ENCODE measurements at regions not wholly inside any gene's neighbourhood (a gene's known extent, or its start where the extent isn't known, plus 50 kb on each side); places are given as distances from the start of the nearest gene placed in this dataset.

DNA sequence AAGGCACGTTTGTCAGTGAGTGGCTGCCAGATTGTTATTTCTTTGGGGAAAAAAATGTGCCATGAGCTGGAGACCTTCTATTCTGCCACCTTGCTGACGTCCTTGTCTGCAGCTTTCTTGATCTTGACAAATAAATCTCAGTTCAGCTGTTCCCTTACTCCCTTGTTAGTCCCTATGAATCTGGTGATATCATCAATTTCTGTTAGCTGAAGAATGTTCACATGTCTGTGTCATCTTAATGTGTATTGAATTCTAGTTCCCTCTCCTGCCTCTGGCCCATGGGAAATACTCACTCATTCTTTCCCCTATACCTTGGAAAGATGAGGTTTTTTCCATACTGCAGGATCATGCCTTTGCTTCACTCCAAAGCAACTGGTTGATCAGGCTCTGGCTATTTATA, 649.9 kb upstream of the API5 start:
- H2AFZ ChIP-seq = no peak overlapping the region
- TF ChIP-seq, protein P1, sequence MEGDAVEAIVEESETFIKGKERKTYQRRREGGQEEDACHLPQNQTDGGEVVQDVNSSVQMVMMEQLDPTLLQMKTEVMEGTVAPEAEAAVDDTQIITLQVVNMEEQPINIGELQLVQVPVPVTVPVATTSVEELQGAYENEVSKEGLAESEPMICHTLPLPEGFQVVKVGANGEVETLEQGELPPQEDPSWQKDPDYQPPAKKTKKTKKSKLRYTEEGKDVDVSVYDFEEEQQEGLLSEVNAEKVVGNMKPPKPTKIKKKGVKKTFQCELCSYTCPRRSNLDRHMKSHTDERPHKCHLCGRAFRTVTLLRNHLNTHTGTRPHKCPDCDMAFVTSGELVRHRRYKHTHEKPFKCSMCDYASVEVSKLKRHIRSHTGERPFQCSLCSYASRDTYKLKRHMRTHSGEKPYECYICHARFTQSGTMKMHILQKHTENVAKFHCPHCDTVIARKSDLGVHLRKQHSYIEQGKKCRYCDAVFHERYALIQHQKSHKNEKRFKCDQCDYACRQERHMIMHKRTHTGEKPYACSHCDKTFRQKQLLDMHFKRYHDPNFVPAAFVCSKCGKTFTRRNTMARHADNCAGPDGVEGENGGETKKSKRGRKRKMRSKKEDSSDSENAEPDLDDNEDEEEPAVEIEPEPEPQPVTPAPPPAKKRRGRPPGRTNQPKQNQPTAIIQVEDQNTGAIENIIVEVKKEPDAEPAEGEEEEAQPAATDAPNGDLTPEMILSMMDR (IDR thresholded peaks at IDR 0.05) = no peak
- H3K4me1 ChIP-seq = no peaks in the 10 kb centered on the region
- no peaks in the 10 kb centered on the region for H3K79me2 ChIP-seq
- H3K27me3 ChIP-seq (ENCODE audit: control insufficient read depth, insufficient read depth, low read length) = no peaks in the 10 kb centered on the region
- H3K4me3 ChIP-seq (ENCODE audit: low read depth, low read length) = no peak overlapping the region
- H3K9me3 ChIP-seq (ENCODE audit: control insufficient read depth, low read length) = no peaks in the 10 kb centered on the region
- H3K9ac ChIP-seq = no peak overlapping the region
- H3K4me2 ChIP-seq (ENCODE audit: low read length) = no peak overlapping the region
- H3K36me3 ChIP-seq (ENCODE audit: control insufficient read depth, insufficient read depth, low read length) = no peaks in the 10 kb centered on the region
- H3K27ac ChIP-seq = no peak overlapping the region

DNA sequence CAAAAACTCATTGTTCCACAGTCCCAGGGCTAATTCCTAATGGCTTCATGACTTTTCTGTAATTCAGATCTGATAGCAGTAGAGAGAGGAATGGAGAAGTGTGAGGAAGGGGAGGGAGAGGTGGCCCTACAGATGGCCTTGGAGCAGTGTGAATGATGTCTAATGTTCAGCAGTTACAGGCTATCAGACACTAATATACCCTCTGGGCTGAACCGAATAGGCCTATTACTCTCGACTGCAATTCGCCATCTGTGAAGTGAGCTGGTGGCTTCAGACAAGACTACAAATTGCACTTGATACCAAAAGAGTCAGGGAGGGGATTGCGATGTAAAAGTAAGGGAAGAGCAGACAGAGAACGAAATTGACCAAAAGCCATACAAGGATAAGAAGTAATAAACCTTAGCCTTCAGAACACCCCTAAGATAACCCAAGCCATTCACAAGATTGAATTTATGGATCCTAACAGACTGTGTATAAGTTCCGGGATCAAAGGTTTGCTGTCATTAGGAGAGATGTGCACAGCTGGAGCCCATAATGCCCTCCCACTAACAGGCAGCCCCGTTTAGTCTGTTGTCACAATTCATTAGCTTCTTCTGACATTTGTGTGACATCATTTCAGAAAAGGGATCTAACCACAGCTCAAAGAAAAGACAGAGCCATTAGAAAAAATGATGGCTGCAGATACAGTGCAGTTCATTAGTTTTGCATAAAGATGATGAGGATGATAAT, 642.4 kb upstream of the API5 start:
- TF ChIP-seq, protein P1 (IDR thresholded peaks at IDR 0.05) = no peak
- Histone ChIP-seq H3K9me3 (ENCODE audit: control insufficient read depth, low read length) (no peaks in the 10 kb centered on the region), H3K4me2 (ENCODE audit: low read length) (no peak overlapping the region), H3K27ac (no peak overlapping the region), H3K4me1 (no peaks in the 10 kb centered on the region), H2AFZ (no peak overlapping the region), H3K4me3 (ENCODE audit: low read depth, low read length) (no peak overlapping the region), H3K36me3 (ENCODE audit: control insufficient read depth, insufficient read depth, low read length) (no peaks in the 10 kb centered on the region), H3K27me3 (ENCODE audit: control insufficient read depth, insufficient read depth, low read length) (no peaks in the 10 kb centered on the region), H3K9ac (no peak overlapping the region), H3K79me2 (no peaks in the 10 kb centered on the region)

DNA sequence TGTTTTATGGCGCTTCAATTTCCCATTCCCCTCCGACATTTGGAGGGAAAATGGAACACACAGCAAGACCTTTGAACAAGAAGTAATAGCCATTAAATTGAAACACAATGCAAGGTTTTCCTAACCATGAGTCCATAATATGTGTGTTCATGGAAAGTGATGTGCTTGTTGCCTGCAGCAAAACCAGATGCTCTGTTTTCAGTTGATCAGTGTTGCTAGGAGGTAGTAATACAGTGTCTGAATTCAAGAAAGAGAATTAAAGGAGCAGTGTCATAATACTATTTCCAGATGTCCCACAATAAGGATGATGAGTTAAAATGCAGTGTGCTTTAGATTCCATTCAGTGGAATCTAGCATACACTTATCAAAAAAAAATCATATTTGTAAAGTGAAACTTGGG, 637.4 kb upstream of the API5 start:
- H3K9ac ChIP-seq = no peak overlapping the region
- no peak overlapping the region for H2AFZ ChIP-seq
- H3K4me1 ChIP-seq = no peaks in the 10 kb centered on the region
- no peak overlapping the region for H3K4me2 ChIP-seq (ENCODE audit: low read length)
- H3K4me3 ChIP-seq (ENCODE audit: low read depth, low read length) = no peak overlapping the region
- TF ChIP-seq, protein P1 (IDR thresholded peaks at IDR 0.05) = no peak
- H3K9me3 ChIP-seq (ENCODE audit: control insufficient read depth, low read length) = no peaks in the 10 kb centered on the region
- no peaks in the 10 kb centered on the region for H3K79me2 ChIP-seq
- H3K36me3 ChIP-seq (ENCODE audit: control insufficient read depth, insufficient read depth, low read length) = no peaks in the 10 kb centered on the region
- H3K27ac ChIP-seq = no peak overlapping the region
- no peaks in the 10 kb centered on the region for H3K27me3 ChIP-seq (ENCODE audit: control insufficient read depth, insufficient read depth, low read length)

DNA sequence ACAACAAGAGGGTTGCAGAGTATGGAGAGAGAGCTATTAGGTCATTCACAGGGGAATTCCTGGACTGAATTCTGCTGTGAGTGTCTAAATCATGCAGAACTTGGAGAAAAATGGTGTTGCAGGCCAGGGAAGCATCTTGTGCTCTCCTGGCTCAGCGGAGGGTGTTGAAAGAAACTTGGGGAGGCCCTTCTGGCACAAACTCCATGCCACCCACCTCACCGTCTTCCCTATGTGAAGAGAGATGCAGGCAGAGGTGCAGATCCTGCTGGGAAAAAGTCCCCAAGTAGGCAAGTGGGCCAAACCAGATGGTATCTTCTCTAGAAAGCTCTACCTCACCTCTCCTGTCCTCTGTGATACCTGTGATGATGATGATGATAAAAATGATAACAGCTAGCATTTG, 604.3 kb upstream of the API5 start:
- Histone ChIP-seq H3K36me3 (ENCODE audit: control insufficient read depth, insufficient read depth, low read length) (no peaks in the 10 kb centered on the region), H3K9ac (no peak overlapping the region), H3K27me3 (ENCODE audit: control insufficient read depth, insufficient read depth, low read length) (no peaks in the 10 kb centered on the region), H2AFZ (no peak overlapping the region), H3K9me3 (ENCODE audit: control insufficient read depth, low read length) (no peaks in the 10 kb centered on the region), H3K27ac (no peak overlapping the region), H3K79me2 (no peaks in the 10 kb centered on the region), H3K4me3 (ENCODE audit: low read depth, low read length) (no peak overlapping the region), H3K4me1 (no peaks in the 10 kb centered on the region), H3K4me2 (ENCODE audit: low read length) (no peak overlapping the region)
- TF ChIP-seq, protein P1 (IDR thresholded peaks at IDR 0.05) = no peak

DNA sequence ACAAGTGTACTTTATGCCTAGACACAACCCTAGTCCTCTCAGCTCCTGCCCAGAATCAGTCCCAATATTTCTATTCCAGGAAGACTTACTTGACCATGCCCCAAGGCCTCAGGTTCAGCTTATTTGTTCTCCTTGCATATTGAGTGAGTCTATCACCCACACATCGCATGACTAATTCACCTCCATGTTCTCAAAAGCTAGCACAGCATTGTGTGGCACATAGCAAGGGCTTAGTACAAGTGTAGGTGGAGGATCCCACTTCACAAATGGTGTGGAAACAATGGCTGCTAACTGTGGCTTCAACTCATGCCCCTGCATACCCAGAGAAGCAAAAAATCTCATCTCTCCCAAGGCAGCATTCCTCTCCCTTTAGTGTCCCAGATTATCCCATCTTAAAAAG, 602.6 kb upstream of the API5 start:
- TF ChIP-seq, protein P1 (IDR thresholded peaks at IDR 0.05) = no peak
- no peaks in the 10 kb centered on the region for H3K79me2 ChIP-seq
- H3K4me2 ChIP-seq (ENCODE audit: low read length) = no peak overlapping the region
- no peaks in the 10 kb centered on the region for H3K27me3 ChIP-seq (ENCODE audit: control insufficient read depth, insufficient read depth, low read length)
- H3K9me3 ChIP-seq (ENCODE audit: control insufficient read depth, low read length) = no peaks in the 10 kb centered on the region
- H3K36me3 ChIP-seq (ENCODE audit: control insufficient read depth, insufficient read depth, low read length) = no peaks in the 10 kb centered on the region
- H3K27ac ChIP-seq = no peak overlapping the region
- H2AFZ ChIP-seq = no peak overlapping the region
- no peaks in the 10 kb centered on the region for H3K4me1 ChIP-seq
- no peak overlapping the region for H3K4me3 ChIP-seq (ENCODE audit: low read depth, low read length)
- no peak overlapping the region for H3K9ac ChIP-seq

Data from parathyroid adenoma (tissue), 2 donors.